Ovary (tissue), 7 donors: ENCODE measurements at regions not wholly inside any gene's neighbourhood (a gene's known extent, or its start where the extent isn't known, plus 50 kb on each side); places are given as distances from the start of the nearest gene placed in this dataset.
"Not testable (repeated sequence)": the region's sequence is repeated elsewhere in the genome, so short reads cannot be mapped to it uniquely, and the experiment has no call there.

Experiments used
- DNase-seq, 5 donors: peaks; one replicate each; pipeline ENCODE4 v3.0.0-alpha.2; 2019 to 2020
- H3K27ac ChIP-seq, 2 donors: fragments of 200-600 bp; one replicate each; pipeline versions ENCODE4 v1.5.1 to v1.8.0; 2019 to 2022
- H3K27me3 ChIP-seq: fragments of 200-600 bp; one replicate; pipeline ENCODE4 v1.8.0; 2022
- H3K36me3 ChIP-seq: fragments of 200-600 bp; sonication (generic); one replicate; pipeline ENCODE4 v1.5.1; 2019
- H3K4me1 ChIP-seq: one replicate; pipeline ENCODE4 v1.8.1; 2013; ENCODE audit warnings: mild to moderate bottlenecking, moderate library complexity; ENCODE audit not compliant: insufficient read depth
- H3K4me3 ChIP-seq: fragments of 200-600 bp; sonication (generic); one replicate; pipeline ENCODE4 v1.5.1; 2017
- H3K9me3 ChIP-seq, 2 donors: fragments of 200-600 bp in 1 of 2; sonication (generic) in 1 of 2; one replicate each; pipeline versions ENCODE4 v1.5.1 to v1.8.1; 2013 to 2019; ENCODE audit warnings: mild to moderate bottlenecking in 1 of 2, moderate library complexity in 1 of 2
- CTCF ChIP-seq, 3 donors: fragments of 450-650 bp in 2 of 3; fragments of 200-600 bp in 1 of 3; IDR thresholded peaks; one replicate each; pipeline versions ENCODE4 v1.5.1 to v1.8.0; 2016 to 2022; ENCODE audit warnings: antibody characterized with exemption in 3 of 3, mild to moderate bottlenecking in 1 of 3
- EP300 ChIP-seq: sonication (generic); formaldehyde crosslinking; IDR thresholded peaks from one replicate; pipeline ENCODE4 v1.6.1; 2017; ENCODE audit warnings: antibody characterized with exemption
- POLR2A ChIP-seq: fragments of 450-650 bp; IDR thresholded peaks from one replicate; pipeline ENCODE4 v1.6.1; 2017; ENCODE audit warnings: antibody characterized with exemption, mild to moderate bottlenecking, moderate library complexity
- WGBS, 3 donors: extraction: QIAGEN DNeasy Blood & Tissue Kit in 1 of 3; methylation state at CpG; one replicate each; pipeline versions ENCODE4 v1.1.5 to v1.1.7; 2013 to 2017; 5-methylcytosine and 5-hydroxymethylcytosine counted together
- intact Hi-C, 4 donors: fragments of 100-400 bp; cut with DNase I; formaldehyde crosslinking; loops; one replicate each; pipeline versions ENCODE4 v1.11.0 to v1.15.1; 2022 to 2023
- donor health status: DM: no; HTN: no; CAD: no; lungs with moderate emphysema.
- donor health status: DM: no; HTN: no; CAD: no.
- donor health status: Bipolar disorder and iron deficiency.
- donor health status: DM: no; HTN: no; CAD: no.
- donor health status: DM: yes; HTN: yes; CAD: no.

DNA sequence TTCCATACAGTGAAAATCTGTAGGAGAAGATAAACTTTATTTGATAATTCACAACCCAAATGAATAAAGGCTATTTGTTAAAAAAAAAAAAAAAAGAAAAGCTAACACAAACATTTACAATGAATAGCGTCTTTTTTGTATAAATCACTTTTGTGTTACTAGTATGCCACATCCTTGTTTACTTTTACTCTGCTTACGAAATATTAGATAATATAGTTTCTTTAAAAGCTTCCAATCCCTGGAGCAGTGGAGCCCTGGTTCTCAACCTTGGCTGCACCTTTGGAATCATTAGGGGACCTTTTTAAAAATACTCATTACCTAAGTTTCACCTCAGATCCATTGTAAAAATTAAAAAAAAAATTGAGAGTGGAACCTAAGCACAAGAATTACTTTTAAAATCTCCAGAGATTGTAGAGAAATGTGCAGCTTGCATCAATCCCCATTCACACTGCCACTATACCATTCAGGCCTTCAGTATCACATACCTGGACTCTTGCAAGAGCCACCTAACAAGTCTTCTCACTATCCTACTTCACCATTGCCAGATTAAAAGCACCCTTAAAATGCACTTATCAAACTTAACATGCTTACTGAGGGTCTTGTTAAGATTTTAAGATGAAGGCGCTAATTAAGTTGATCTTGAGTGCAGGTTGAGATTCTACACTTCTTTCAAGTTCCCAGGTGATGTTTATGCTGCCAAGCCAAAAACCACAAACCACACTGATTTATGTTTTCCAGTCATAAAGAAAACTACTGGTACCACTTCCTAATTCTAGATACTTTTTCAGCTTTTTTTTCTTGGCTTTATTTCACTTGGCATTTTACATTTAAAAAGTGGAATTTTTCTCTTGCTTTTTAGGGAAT is 59.7 kb upstream of the ZC3H15 start:
- H3K27me3 ChIP-seq = no peaks in the 10 kb centered on the region
- TF ChIP-seq CTCF (IDR thresholded peaks at IDR 0.05) (no peak), POLR2A (no peak), EP300 (no peak)
- no peaks in the 10 kb centered on the region for H3K36me3 ChIP-seq
- intact Hi-C loops = no loop called here
- no peaks in the 10 kb centered on the region for H3K9me3 ChIP-seq
- no peak overlapping the region for H3K4me3 ChIP-seq
- H3K4me1 ChIP-seq = no peaks in the 10 kb centered on the region
- H3K27ac ChIP-seq = no peak overlapping the region
- no peak for DNase-seq
- WGBS, 3 donors = 71 to 89% (median 84%) methylated on average over 3 of the region's 3 CpGs

DNA sequence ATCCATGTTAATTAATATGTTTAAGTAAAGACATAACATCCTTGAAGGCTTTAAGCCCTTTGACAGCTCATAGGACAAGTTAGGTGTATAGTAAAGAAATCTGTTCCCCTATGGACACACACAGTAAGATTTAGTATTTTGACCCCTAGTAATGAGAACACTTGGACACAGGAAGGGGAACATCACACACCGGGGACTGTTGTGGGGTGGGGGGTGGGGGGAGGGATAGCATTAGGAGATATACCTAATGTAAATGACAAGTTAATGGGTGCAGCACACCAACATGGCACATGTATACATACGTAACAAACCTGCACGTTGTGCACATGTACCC is 59.1 kb upstream of the ZC3H15 start:
- H3K9me3 ChIP-seq, H3K4me3 ChIP-seq, DNase-seq, H3K4me1 ChIP-seq, H3K27me3 ChIP-seq, H3K36me3 ChIP-seq, intact Hi-C loops, H3K27ac ChIP-seq: not testable (repeated sequence)
- WGBS, 3 donors = 78 to 88% (median 84%) methylated on average over 3 of the region's 3 CpGs

- 93 to 98% (median 94%) methylated on average over 2 of the region's 2 CpGs for WGBS, 3 donors
Measured at GRCh38 chr2:186427970-186428369, 58.1 kb upstream of the ZC3H15 start.

DNA sequence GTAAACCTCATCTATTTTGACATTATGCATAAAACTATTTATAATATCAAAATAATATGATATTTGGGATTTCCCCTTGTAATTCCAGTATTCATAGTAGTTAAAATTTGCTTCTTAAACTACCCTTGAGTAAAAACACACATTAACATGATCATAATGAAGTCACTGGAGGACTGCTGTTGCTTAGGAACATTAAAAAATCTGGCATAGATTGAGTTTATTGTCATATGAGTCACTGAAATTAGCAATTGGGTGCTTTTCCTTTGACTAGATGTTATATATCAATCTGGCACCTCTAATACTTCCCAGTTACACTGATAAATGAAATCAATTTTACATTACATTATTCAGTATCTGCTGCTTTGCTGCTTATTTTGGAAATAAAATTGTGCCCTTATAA is 57.0 kb upstream of the ZC3H15 start:
- Histone ChIP-seq H3K9me3 (no peaks in the 10 kb centered on the region), H3K4me1 (no peaks in the 10 kb centered on the region), H3K27me3 (no peaks in the 10 kb centered on the region), H3K4me3 (no peak overlapping the region), H3K36me3 (no peaks in the 10 kb centered on the region), H3K27ac (no peak overlapping the region)
- no peak for DNase-seq
- intact Hi-C loops = no loop called here
- TF ChIP-seq EP300 (no peak), CTCF (IDR thresholded peaks at IDR 0.05) (no peak), POLR2A (no peak)

More at GRCh38 chr2:186427970-186428369, 58.1 kb upstream of the ZC3H15 start:
- Histone ChIP-seq H3K4me1 (no peaks in the 10 kb centered on the region), H3K27me3 (no peaks in the 10 kb centered on the region), H3K9me3 (no peaks in the 10 kb centered on the region), H3K27ac (no peak overlapping the region), H3K36me3 (no peaks in the 10 kb centered on the region), H3K4me3 (no peak overlapping the region)
- no peak for TF ChIP-seq CTCF (IDR thresholded peaks at IDR 0.05)
- no peak for TF ChIP-seq EP300
- TF ChIP-seq POLR2A = no peak
- no peak for DNase-seq
- intact Hi-C loops = no loop called here

- no peak overlapping the region for H3K4me3 ChIP-seq
- no peaks in the 10 kb centered on the region for H3K27me3 ChIP-seq
- no peak for DNase-seq
- H3K36me3 ChIP-seq = no peaks in the 10 kb centered on the region
- no peaks in the 10 kb centered on the region for H3K4me1 ChIP-seq
- no peak for TF ChIP-seq CTCF (IDR thresholded peaks at IDR 0.05)
- no peak for TF ChIP-seq EP300
- TF ChIP-seq POLR2A = no peak
- no peak overlapping the region for H3K27ac ChIP-seq
- no peaks in the 10 kb centered on the region for H3K9me3 ChIP-seq
- 87 to 98% (median 93%) methylated on average over 6 of the region's 6 CpGs for WGBS, 3 donors
- intact Hi-C loops = no loop called here
Measured at GRCh38 chr2:186431306-186431705, 54.8 kb upstream of the ZC3H15 start.
